Ovary (tissue), 7 donors: ENCODE measurements at regions not wholly inside any gene's neighbourhood (a gene's known extent, or its start where the extent isn't known, plus 50 kb on each side); places are given as distances from the start of the nearest gene placed in this dataset.

Experiments used
- DNase-seq, 5 donors: peaks; one replicate each; pipeline ENCODE4 v3.0.0-alpha.2; 2019 to 2020
- H3K27ac ChIP-seq, 2 donors: fragments of 200-600 bp; one replicate each; pipeline versions ENCODE4 v1.5.1 to v1.8.0; 2019 to 2022
- H3K27me3 ChIP-seq: fragments of 200-600 bp; one replicate; pipeline ENCODE4 v1.8.0; 2022
- H3K36me3 ChIP-seq: fragments of 200-600 bp; sonication (generic); one replicate; pipeline ENCODE4 v1.5.1; 2019
- H3K4me1 ChIP-seq: one replicate; pipeline ENCODE4 v1.8.1; 2013; ENCODE audit warnings: mild to moderate bottlenecking, moderate library complexity; ENCODE audit not compliant: insufficient read depth
- H3K4me3 ChIP-seq: fragments of 200-600 bp; sonication (generic); one replicate; pipeline ENCODE4 v1.5.1; 2017
- H3K9me3 ChIP-seq, 2 donors: fragments of 200-600 bp in 1 of 2; sonication (generic) in 1 of 2; one replicate each; pipeline versions ENCODE4 v1.5.1 to v1.8.1; 2013 to 2019; ENCODE audit warnings: mild to moderate bottlenecking in 1 of 2, moderate library complexity in 1 of 2
- CTCF ChIP-seq, 3 donors: fragments of 450-650 bp in 2 of 3; fragments of 200-600 bp in 1 of 3; IDR thresholded peaks; one replicate each; pipeline versions ENCODE4 v1.5.1 to v1.8.0; 2016 to 2022; ENCODE audit warnings: antibody characterized with exemption in 3 of 3, mild to moderate bottlenecking in 1 of 3
- EP300 ChIP-seq: sonication (generic); formaldehyde crosslinking; IDR thresholded peaks from one replicate; pipeline ENCODE4 v1.6.1; 2017; ENCODE audit warnings: antibody characterized with exemption
- POLR2A ChIP-seq: fragments of 450-650 bp; IDR thresholded peaks from one replicate; pipeline ENCODE4 v1.6.1; 2017; ENCODE audit warnings: antibody characterized with exemption, mild to moderate bottlenecking, moderate library complexity
- WGBS, 3 donors: extraction: QIAGEN DNeasy Blood & Tissue Kit in 1 of 3; methylation state at CpG; one replicate each; pipeline versions ENCODE4 v1.1.5 to v1.1.7; 2013 to 2017; 5-methylcytosine and 5-hydroxymethylcytosine counted together
- intact Hi-C, 4 donors: fragments of 100-400 bp; cut with DNase I; formaldehyde crosslinking; loops; one replicate each; pipeline versions ENCODE4 v1.11.0 to v1.15.1; 2022 to 2023
- donor health status: DM: no; HTN: no; CAD: no; lungs with moderate emphysema.
- donor health status: DM: no; HTN: no; CAD: no.
- donor health status: Bipolar disorder and iron deficiency.
- donor health status: DM: no; HTN: no; CAD: no.
- donor health status: DM: yes; HTN: yes; CAD: no.

DNA sequence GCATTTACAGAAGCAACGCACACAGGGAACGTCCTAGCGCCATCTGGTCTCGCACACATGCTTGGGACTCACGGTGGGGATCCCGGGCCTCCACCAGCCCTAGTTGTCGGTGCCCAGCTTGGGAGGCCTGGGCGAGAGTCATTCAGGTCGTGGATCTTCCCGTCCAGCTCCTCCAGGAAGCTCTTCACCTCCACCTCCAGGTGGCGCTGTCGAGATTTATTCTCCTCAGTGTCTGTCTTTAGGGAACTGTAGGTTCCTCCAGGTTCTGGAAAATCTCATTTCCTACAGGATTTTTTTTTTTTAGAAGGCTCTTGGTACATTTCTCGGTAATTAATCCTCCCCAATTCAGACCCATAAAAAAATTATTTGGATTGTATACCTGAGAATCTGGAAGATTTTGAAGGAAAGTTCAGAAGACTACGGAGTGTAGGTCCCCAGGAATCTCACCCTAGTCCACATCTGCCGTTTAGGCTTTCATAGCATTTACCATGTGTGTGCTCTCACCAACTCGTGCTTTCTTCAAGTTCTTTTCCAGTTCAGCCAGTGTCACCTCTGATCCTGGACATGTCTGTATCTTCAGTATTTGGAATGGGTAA, 910.0 kb downstream of the TMEM121 start:
- H3K27ac ChIP-seq, result no peak overlapping the region
- 39 to 49% (median 42%) methylated on average over 16 of the region's 16 CpGs for WGBS, 3 donors
- H3K9me3 ChIP-seq, result no peaks in the 10 kb centered on the region
- intact Hi-C loops, result no loop called here
- H3K27me3 ChIP-seq, result no peaks in the 10 kb centered on the region
- H3K36me3 ChIP-seq, result no peaks in the 10 kb centered on the region
- TF ChIP-seq EP300 (no peak), POLR2A (no peak), CTCF (IDR thresholded peaks at IDR 0.05) (no peak)
- DNase-seq, result no peak
- no peaks in the 10 kb centered on the region for H3K4me1 ChIP-seq
- no peak overlapping the region for H3K4me3 ChIP-seq

GRCh38 chr14:106442857-106443256, 916.5 kb downstream of the TMEM121 start:
- WGBS, 3 donors, result 40 to 42% (median 42%) methylated on average over 7 of the region's 7 CpGs
- Histone ChIP-seq H3K27ac (no peak overlapping the region), H3K4me3 (no peak overlapping the region), H3K36me3 (no peaks in the 10 kb centered on the region), H3K27me3 (no peaks in the 10 kb centered on the region), H3K4me1 (no peaks in the 10 kb centered on the region), H3K9me3 (no peaks in the 10 kb centered on the region)
- DNase-seq, result no peak
- TF ChIP-seq CTCF (IDR thresholded peaks at IDR 0.05), result no peak
- no peak for TF ChIP-seq EP300
- TF ChIP-seq POLR2A, result no peak
- intact Hi-C loops, result no loop called here

DNA sequence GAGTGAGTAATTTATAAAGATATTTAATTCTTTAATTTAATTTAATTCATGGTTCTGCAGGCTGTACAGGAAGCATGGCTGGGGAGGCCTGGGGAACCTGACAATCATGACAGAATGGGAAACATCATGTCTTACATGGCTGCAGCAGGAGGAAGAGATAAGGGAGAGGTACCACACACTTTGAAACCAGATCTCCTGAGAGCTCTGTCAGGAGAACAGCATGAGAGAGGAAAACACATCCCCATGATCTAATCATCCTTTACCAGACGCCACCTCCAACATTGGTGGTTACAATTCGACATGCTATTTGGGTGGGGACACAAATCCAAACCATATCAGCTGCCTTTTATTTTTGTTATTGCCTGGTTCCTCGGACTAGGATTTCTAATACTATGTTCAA, 928.6 kb downstream of the TMEM121 start:
- H3K9me3 ChIP-seq, result no peaks in the 10 kb centered on the region
- no peak overlapping the region for H3K27ac ChIP-seq
- TF ChIP-seq POLR2A (no peak), CTCF (IDR thresholded peaks at IDR 0.05) (no peak), EP300 (no peak)
- 37 to 54% (median 51%) methylated on average over 3 of the region's 3 CpGs for WGBS, 3 donors
- H3K4me1 ChIP-seq, result no peaks in the 10 kb centered on the region
- no peak for DNase-seq
- intact Hi-C loops, result no loop called here
- no peaks in the 10 kb centered on the region for H3K36me3 ChIP-seq
- no peak overlapping the region for H3K4me3 ChIP-seq
- no peaks in the 10 kb centered on the region for H3K27me3 ChIP-seq

DNA sequence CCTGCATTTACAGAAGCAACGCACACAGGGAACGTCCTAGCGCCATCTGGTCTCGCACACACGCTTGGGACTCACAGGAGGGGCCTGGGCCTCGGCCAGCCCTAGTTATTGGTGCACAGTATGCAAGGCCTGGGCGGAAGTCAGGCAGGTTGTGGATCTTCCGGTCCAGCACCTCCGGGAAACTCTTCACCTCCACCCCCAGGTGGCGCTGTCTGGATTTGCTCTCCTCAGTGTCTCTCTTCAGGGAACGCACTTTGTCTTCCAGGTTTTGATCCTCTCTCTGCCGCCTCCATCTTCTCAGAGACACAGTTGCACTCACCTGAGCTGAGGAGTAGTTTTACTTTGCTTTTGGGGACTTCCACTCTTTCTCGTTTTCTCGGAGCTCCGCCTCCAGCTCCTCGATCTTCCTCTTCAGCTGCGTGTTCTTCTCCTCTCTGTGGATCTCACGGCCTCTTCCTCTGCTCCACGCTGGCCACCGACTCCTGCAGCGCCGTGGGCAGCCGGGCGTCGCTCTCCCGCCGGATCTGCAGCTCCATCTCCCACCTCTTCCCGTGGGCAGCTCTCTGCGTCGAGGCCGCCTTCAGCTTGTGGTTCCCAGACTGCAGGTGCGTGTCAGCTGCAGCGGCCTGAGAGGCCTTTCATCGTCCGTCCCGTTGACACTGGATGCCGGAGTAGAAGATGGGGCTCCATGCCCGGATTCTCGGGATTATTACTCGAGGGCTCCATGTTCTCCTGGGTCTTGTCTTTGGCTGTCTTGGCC, 933.8 kb downstream of the TMEM121 start:
- DNase-seq, result no peak
- Histone ChIP-seq H3K36me3 (no peaks in the 10 kb centered on the region), H3K4me3 (no peak overlapping the region), H3K9me3 (no peaks in the 10 kb centered on the region), H3K27me3 (no peaks in the 10 kb centered on the region), H3K4me1 (no peaks in the 10 kb centered on the region), H3K27ac (no peak overlapping the region)
- WGBS, 3 donors, result 85 to 86% (median 85%) methylated on average over 39 to 40 of the region's 40 CpGs
- intact Hi-C loops, result no loop called here
- TF ChIP-seq EP300 (no peak), POLR2A (no peak), CTCF (IDR thresholded peaks at IDR 0.05) (no peak)
